Stimulated activated CD4-positive, alpha-beta T cell treated with anti-CD3 and anti-CD28 coated beads, Interleukin-4, amount 100 ng/mL, for 4 hours (primary cell): ENCODE measurements at regions not wholly inside any gene's neighbourhood (a gene's known extent, or its start where the extent isn't known, plus 50 kb on each side); places are given as distances from the start of the nearest gene placed in this dataset.

ENCODE experiments used
- DNase-seq, 2 experiments: peaks; one replicate each; pipeline ENCODE4 v3.0.0-alpha.2; 2020

GRCh38 chr17:34116306-34116705 is 138.8 kb upstream of the CCL2 start:
- DNase-seq, result no peak

- no peak for DNase-seq
Measured at GRCh38 chr17:34117332-34117731, 137.8 kb upstream of the CCL2 start.

GRCh38 chr17:34117811-34118210 is 137.3 kb upstream of the CCL2 start:
- DNase-seq, result no peak

GRCh38 chr17:34118564-34118963 is 136.5 kb upstream of the CCL2 start:
- no peak for DNase-seq

DNA sequence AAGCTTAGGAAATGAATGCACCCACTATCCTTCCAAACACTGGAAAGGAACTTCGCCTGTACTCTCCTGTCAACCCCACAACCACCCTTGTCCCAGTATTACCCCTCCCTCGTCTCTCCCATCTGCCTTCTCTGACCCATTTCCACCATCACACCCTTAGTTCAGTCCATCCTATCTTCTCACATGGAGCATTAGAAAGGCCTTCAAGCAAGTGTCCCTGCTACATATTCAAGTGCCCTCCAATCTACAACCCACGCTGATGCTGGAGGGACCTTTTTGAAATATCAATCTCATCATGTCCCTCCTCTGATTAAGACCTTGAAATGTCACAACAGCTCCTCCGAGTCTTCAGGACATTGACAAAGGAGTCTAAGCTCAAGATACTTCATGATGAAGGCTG is 133.8 kb upstream of the CCL2 start:
- DNase-seq, result no peak

DNA sequence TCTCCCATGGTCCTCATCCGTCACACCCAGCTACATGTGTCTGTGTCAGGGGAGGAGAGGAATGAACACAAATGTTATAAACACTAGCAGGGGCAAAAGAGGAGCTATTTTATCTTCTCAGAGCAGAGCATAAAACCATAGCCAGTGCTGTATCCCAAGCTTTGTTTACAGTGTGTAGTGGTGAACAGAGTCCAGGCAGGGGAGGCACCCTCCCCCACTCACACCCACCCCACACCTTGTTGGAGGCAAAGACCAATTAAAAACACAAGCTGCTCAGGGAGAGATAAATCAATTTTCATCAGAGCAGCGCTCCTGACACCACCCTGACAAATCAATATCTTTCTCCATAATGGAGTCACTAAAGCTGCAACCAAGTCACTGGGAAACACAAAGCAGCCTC is 132.6 kb upstream of the CCL2 start:
- no peak for DNase-seq

DNA sequence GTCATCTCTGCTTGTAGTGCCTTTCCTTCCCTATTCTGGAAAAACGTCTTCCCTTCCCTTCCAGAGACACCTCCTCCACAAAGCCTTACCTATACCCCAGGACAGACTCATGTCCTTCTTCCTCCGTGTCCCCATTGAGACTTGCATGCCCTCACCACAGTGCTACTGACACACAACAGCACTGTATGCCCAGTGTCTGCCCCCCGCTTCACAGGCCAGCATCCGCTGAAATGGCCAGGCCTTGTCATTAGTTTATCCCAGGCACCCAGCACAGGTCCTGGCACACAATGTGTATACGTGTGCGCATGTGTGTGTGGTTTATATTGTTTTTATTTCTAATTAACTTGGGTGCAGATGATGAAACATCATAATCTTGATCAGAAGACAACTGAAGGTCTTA is 130.1 kb upstream of the CCL2 start:
- no peak for DNase-seq

GRCh38 chr17:34125921-34126320 is 129.2 kb upstream of the CCL2 start:
- no peak for DNase-seq

DNA sequence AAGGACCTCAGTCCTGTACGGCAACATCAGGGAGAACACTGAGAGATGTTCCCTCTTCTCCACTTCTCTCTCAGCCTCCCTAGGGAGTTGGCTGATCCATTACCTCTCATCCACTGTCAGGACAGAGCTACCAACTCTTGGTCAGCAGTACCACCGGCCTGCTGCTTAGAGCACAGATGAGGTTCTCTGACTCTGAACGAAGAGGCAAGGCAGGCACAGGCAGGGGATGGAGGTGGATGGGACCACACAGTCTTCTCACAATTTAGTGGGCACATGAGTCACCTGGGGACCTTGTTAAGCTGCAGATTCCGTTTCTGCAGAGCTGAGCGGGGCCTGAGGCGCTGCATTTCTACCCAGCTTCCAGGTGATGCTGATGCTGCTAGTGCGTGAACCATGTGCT is 128.6 kb upstream of the CCL2 start:
- no peak for DNase-seq

GRCh38 chr17:34126965-34127364 is 128.1 kb upstream of the CCL2 start:
- no peak for DNase-seq

DNA sequence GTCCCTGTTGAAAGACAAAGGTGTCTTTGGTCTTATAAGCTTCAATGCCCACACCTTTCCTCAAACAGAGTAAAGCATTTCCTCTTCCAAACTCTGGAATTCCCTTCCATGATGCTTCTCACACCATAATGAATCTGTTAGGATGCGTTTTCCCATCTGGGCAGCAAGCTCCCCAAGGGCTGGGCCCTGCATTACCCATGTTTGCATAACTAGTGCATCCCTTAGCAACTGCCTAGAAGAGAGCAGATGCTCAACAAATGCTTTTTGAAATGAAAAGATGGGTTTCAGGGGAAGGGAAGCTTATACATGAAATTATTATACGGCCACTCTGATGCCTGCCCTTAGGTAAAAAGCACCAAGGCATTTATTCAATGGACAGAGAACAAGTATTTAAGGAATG is 124.5 kb upstream of the CCL2 start:
- DNase-seq, result no peak

DNA sequence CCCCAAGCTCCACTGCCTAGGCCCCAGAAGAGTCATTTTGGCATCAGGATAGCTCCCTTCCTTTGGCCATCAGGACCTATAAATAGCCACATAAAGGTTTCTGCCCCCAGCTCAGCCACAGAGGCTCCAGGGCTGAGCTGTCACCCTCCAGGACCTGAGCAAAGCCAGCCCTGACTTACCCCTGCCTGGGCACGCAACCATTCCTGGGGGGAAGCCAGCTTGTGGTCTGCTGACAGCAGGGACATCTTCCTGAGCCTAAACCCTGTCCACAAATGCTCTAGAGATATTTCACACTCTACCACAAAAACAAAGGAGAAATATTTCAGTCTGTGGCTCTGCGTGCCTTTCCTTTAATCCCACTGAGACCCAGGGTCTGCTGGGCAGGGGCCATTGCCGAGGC is 123.7 kb upstream of the CCL2 start:
- DNase-seq, result no peak

GRCh38 chr17:34133350-34133749 is 121.7 kb upstream of the CCL2 start:
- no peak for DNase-seq

- DNase-seq, result no peak
Measured at GRCh38 chr17:34135841-34136240, 119.2 kb upstream of the CCL2 start.

DNA sequence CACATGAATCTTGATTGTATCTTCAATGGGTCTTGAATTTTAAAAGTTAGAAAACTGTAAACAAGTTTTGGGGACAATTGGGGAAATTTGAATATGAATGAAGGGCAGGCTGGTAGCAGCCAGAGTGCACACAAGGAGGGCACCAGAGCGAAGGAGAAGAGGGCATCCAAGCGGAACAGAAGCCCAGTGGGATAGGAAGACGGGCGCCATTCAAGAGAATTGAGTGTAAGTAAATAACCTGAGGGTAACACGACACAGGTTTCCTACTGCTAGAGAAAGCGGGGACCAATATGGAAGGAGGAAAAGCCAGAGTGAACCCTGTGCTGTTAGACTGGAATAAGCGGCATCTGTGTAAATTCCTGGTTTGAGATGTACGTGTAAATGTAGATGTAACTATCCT is 115.1 kb upstream of the CCL2 start:
- no peak for DNase-seq

DNA sequence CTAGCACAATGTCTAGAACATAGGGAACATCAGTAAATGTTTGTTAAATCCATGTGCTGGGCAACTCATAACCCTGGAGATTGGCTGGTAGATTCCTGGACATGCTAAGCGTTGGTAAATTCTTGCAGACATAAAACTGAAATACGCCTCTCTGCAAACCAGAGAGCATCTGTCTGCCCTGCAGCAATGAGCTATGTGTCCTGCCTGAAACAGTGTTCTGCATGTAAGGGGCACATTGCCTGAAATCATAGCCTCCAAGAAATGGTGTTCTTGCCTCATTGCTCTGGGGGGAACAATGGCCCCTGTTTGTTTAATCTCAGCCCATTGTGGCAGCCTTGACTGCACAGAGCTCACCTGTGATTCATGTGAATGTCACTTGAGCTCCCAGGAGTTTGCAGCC is 113.5 kb upstream of the CCL2 start:
- no peak for DNase-seq

- DNase-seq, result no peak
Measured at GRCh38 chr17:34143430-34143829, 111.7 kb upstream of the CCL2 start.

GRCh38 chr17:34146440-34147043 is 108.5 kb upstream of the CCL2 start:
- peak; percentile 11 to 29 for DNase-seq

DNA sequence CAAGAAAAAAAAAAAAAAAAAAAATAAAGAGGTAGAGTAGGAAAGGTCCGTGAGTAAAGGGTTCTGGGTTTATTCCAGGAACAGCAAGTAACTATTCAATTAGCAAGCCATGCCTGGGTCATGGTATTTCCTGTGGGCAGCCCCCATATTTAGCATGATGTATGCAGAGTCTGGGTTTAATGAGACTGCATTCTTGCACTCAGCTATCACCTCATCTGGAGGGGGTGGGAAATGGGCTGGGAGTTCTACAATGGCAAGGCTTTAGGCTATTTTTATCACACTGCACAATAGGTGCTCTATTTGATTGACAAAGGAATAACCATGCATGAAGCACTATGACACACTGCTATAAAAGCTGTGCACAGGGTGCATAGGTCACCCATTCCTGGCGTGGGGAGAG is 104.0 kb upstream of the CCL2 start:
- no peak for DNase-seq

GRCh38 chr17:34153991-34154390 is 101.1 kb upstream of the CCL2 start:
- no peak for DNase-seq

DNA sequence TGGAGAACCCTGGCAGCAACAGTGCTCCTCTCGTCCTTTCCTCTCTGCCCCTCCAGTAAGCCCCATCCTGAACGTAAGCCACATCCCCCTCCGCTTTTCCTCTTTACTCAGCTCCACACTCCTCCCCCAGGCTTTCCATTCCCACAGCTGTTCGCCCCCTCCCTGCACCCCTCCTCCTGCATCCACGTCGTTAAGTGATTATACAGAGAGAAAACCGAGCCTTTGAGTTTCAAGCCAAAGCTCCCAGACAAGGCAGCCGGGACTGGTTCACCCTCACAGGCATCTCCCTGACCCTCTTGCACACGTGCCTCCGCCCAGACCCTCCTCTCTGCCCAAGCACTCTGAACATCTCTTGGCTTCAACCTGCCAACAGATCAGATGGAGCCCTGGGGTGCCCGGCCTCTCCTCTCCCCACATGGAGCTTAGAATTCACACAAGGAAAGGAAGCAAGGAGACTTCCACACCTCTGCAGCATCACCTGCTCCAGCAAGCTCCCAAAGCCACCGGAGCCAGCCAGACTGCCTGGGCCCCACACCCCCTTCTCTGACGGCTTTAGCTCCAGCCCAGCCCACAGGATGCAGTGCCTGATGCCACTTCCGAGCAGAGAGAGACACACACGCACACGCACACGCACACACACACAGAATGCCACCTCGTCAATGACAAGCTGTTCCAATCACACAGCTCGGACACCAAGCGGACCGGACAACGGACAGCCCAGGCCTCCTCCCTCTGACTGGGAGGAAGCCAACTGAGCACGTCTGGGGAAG is 99.9 kb upstream of the CCL2 start:
- DNase-seq, result no peak

GRCh38 chr17:34155947-34156346 is 99.1 kb upstream of the CCL2 start:
- DNase-seq, result no peak

DNA sequence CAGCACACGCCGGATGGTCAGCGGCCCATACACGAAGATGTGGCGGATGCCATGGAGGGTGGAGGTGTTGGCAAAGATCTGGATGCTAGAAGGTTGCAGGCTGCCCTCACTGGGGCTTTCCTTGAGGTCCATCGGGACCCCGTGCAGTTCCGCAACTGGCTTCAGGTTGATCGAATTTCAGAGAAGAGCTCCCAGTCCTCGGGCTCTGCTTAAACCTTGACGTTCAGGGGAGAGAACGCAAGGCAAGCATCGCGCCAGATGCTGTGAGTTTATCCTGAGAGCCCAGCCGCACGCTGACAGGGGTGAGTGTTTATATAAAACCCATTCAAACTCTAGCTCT is 98.7 kb upstream of the CCL2 start:
- DNase-seq, result no peak

- DNase-seq, result no peak
Measured at GRCh38 chr17:34156741-34157589, 98.1 kb upstream of the CCL2 start.
